NB4 (cell line): ENCODE measurements at regions not wholly inside any gene's neighbourhood (a gene's known extent, or its start where the extent isn't known, plus 50 kb on each side); places are given as distances from the start of the nearest gene placed in this dataset.

Experiments used
- POLR2A ChIP-seq: IDR thresholded peaks from 2 replicates; pipeline ENCODE4 v1.6.1; 2011; ENCODE audit warnings: mild to moderate bottlenecking; ENCODE audit not compliant: insufficient read length; ENCODE audit errors: extremely low read depth
- TF ChIP-seq, protein P1 (sequence below): IDR thresholded peaks from one replicate; pipeline ENCODE4 v1.5.1; 2012; ENCODE audit warnings: low read depth, low read length
- TF ChIP-seq, protein P2 (sequence below): IDR thresholded peaks from 2 replicates; pipeline ENCODE4 v1.6.1; 2011; ENCODE audit warnings: low read depth, low read length

DNA sequence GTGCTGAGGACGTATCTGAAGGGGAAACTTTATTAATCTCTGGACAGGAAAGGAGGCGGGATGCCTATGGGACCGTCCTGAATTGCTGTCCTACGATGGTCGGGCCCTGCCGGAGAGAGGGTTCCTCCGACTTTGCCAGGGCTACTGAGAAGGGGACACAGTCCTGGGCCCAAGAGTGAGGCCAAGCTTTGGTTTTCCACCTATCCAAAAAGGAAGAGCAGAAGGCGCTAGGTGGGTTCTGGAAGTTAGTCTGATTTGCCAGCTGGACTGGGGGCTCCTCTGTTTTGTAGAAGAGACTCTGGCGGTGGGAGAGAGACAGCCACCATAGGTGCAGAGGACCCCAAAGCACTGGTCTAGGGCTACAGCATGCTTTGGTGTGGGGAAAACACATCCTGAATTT is 243.8 kb upstream of the IRX4 start:
- TF ChIP-seq POLR2A, result no peak
- TF ChIP-seq, protein P1, sequence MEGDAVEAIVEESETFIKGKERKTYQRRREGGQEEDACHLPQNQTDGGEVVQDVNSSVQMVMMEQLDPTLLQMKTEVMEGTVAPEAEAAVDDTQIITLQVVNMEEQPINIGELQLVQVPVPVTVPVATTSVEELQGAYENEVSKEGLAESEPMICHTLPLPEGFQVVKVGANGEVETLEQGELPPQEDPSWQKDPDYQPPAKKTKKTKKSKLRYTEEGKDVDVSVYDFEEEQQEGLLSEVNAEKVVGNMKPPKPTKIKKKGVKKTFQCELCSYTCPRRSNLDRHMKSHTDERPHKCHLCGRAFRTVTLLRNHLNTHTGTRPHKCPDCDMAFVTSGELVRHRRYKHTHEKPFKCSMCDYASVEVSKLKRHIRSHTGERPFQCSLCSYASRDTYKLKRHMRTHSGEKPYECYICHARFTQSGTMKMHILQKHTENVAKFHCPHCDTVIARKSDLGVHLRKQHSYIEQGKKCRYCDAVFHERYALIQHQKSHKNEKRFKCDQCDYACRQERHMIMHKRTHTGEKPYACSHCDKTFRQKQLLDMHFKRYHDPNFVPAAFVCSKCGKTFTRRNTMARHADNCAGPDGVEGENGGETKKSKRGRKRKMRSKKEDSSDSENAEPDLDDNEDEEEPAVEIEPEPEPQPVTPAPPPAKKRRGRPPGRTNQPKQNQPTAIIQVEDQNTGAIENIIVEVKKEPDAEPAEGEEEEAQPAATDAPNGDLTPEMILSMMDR, result no peak
- TF ChIP-seq, protein P2, sequence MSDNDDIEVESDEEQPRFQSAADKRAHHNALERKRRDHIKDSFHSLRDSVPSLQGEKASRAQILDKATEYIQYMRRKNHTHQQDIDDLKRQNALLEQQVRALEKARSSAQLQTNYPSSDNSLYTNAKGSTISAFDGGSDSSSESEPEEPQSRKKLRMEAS, result no peak
